VCaP (cell line): ENCODE measurements at regions not wholly inside any gene's neighbourhood (a gene's known extent, or its start where the extent isn't known, plus 50 kb on each side); places are given as distances from the start of the nearest gene placed in this dataset.
"Not testable (repeated sequence)": the region's sequence is repeated elsewhere in the genome, so short reads cannot be mapped to it uniquely, and the experiment has no call there.

ENCODE experiments used
- H3K27ac ChIP-seq: fragments of 450-650 bp; 2 replicates; pipeline ENCODE4 v1.5.1; 2017
- CTCF ChIP-seq: fragments of 450-650 bp; conservative IDR thresholded peaks from 2 replicates; pipeline ENCODE4 v1.5.1; 2017; ENCODE audit warnings: mild to moderate bottlenecking, moderate library complexity

GRCh38 chr13:87788363-87788762 lies 117.2 kb downstream of the SLITRK5 start:
- no peak overlapping the region for H3K27ac ChIP-seq
- no peak for TF ChIP-seq CTCF

- TF ChIP-seq CTCF: no peak
- H3K27ac ChIP-seq: no peak overlapping the region
Measured at GRCh38 chr13:87792878-87793277, 121.7 kb downstream of the SLITRK5 start.

GRCh38 chr13:87798536-87798935 lies 127.4 kb downstream of the SLITRK5 start:
- H3K27ac ChIP-seq: no peak overlapping the region
- TF ChIP-seq CTCF: no peak

- no peak for TF ChIP-seq CTCF
Measured at GRCh38 chr13:87810391-87810801, 139.2 kb downstream of the SLITRK5 start.

GRCh38 chr13:87810920-87811344 lies 139.8 kb downstream of the SLITRK5 start:
- TF ChIP-seq CTCF: no peak
- H3K27ac ChIP-seq: no peak overlapping the region

More at GRCh38 chr13:87810391-87810801, 139.2 kb downstream of the SLITRK5 start:
- no peak overlapping the region for H3K27ac ChIP-seq

GRCh38 chr13:87814403-87814802 lies 143.2 kb downstream of the SLITRK5 start:
- H3K27ac ChIP-seq: no peak overlapping the region
- no peak for TF ChIP-seq CTCF

- no peak for TF ChIP-seq CTCF
- H3K27ac ChIP-seq: no peak overlapping the region
Measured at GRCh38 chr13:87820241-87820640, 149.1 kb downstream of the SLITRK5 start.

GRCh38 chr13:87821512-87821911 lies 150.3 kb downstream of the SLITRK5 start:
- no peak overlapping the region for H3K27ac ChIP-seq
- no peak for TF ChIP-seq CTCF

- not testable (repeated sequence) for H3K27ac ChIP-seq
Measured at GRCh38 chr13:87826301-87826700, 155.1 kb downstream of the SLITRK5 start.
